WTC11 (cell line): ENCODE measurements at regions not wholly inside any gene's neighbourhood (a gene's known extent, or its start where the extent isn't known, plus 50 kb on each side); places are given as distances from the start of the nearest gene placed in this dataset.

Experiments used
- RELA ChIP-seq: sonication (generic); formaldehyde crosslinking; IDR thresholded peaks from 2 replicates; pipeline ENCODE4 v1.8.1; 2022; ENCODE audit warnings: missing genetic modification reagents, mild to moderate bottlenecking, borderline replicate concordance
- ZBTB43 ChIP-seq: sonication (generic); formaldehyde crosslinking; IDR thresholded peaks from 2 replicates; pipeline ENCODE4 v1.8.1; 2023; ENCODE audit warnings: mild to moderate bottlenecking, missing genetic modification reagents
- ZNF138 ChIP-seq: sonication (generic); formaldehyde crosslinking; conservative IDR thresholded peaks from 2 replicates; pipeline ENCODE4 v1.8.1; 2022; ENCODE audit warnings: mild to moderate bottlenecking, moderate library complexity, missing genetic modification reagents
- TF ChIP-seq, protein P1 (sequence below): fragments of 200-600 bp; IDR thresholded peaks from 2 replicates; pipeline ENCODE4 v1.8.0; 2022; ENCODE audit warnings: antibody characterized with exemption

- TF ChIP-seq, protein P1, sequence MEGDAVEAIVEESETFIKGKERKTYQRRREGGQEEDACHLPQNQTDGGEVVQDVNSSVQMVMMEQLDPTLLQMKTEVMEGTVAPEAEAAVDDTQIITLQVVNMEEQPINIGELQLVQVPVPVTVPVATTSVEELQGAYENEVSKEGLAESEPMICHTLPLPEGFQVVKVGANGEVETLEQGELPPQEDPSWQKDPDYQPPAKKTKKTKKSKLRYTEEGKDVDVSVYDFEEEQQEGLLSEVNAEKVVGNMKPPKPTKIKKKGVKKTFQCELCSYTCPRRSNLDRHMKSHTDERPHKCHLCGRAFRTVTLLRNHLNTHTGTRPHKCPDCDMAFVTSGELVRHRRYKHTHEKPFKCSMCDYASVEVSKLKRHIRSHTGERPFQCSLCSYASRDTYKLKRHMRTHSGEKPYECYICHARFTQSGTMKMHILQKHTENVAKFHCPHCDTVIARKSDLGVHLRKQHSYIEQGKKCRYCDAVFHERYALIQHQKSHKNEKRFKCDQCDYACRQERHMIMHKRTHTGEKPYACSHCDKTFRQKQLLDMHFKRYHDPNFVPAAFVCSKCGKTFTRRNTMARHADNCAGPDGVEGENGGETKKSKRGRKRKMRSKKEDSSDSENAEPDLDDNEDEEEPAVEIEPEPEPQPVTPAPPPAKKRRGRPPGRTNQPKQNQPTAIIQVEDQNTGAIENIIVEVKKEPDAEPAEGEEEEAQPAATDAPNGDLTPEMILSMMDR, result no peak
- TF ChIP-seq ZBTB43 (CRISPR knock-in tag) (no peak), ZNF138 (CRISPR knock-in tag) (no peak), RELA (CRISPR knock-in tag) (no peak)
These were observed 239.9 kb downstream of the NPR3 start for GRCh38 chr5:32951003-32951402.
